ENCODE measurements at regions not wholly inside any gene's neighbourhood (a gene's known extent, or its start where the extent isn't known, plus 50 kb on each side); places are given as distances from the start of the nearest gene placed in this dataset.

DNA sequence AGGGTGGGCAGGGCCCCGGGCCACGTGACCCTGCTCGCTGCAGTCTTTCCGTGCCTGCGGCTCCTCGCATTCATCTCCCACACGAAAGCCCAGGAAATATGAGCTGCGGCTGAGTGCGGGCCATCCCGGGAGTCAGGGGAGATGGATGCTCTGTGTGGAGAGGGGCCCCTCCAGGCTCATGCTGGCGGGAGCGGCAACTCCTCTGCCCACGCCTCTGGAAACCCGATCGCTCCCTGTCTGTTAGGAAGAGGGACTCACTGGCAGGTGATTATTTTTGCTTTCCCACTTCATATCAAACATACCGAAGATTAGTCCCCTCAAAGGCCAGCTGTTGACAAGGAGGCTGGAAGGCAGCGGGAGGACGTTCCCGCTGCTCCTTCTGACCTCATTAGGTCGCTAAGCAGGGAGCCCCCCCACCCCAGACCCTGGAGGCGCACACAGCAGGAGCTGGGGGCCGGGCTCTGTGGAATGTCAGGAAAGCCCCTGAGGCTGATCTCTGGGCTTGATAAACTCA, 228.5 kb downstream of the FOXL1 start:
- Histone ChIP-seq H3K27me3 (no peaks in the 10 kb centered on the region), H3K36me3 (ENCODE audit: low read depth, missing control alignments) (no peaks in the 10 kb centered on the region), H3K4me3 (no peak overlapping the region), H3K9me3 (no peaks in the 10 kb centered on the region), H3K27ac (no peak overlapping the region), H3K4me1 (no peaks in the 10 kb centered on the region)
- 15 to 19% methylated on average over 13 to 22 of the region's 22 CpGs for WGBS, 2 donors
- TF ChIP-seq, protein P1, sequence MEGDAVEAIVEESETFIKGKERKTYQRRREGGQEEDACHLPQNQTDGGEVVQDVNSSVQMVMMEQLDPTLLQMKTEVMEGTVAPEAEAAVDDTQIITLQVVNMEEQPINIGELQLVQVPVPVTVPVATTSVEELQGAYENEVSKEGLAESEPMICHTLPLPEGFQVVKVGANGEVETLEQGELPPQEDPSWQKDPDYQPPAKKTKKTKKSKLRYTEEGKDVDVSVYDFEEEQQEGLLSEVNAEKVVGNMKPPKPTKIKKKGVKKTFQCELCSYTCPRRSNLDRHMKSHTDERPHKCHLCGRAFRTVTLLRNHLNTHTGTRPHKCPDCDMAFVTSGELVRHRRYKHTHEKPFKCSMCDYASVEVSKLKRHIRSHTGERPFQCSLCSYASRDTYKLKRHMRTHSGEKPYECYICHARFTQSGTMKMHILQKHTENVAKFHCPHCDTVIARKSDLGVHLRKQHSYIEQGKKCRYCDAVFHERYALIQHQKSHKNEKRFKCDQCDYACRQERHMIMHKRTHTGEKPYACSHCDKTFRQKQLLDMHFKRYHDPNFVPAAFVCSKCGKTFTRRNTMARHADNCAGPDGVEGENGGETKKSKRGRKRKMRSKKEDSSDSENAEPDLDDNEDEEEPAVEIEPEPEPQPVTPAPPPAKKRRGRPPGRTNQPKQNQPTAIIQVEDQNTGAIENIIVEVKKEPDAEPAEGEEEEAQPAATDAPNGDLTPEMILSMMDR (IDR thresholded peaks at IDR 0.05), result no peak
- no peak for TF ChIP-seq POLR2A (IDR thresholded peaks at IDR 0.05)
- DNase-seq, result no peak
- intact Hi-C loops (cut with DNase I; ENCODE audit: low total_unique reads), result no loop called here

DNA sequence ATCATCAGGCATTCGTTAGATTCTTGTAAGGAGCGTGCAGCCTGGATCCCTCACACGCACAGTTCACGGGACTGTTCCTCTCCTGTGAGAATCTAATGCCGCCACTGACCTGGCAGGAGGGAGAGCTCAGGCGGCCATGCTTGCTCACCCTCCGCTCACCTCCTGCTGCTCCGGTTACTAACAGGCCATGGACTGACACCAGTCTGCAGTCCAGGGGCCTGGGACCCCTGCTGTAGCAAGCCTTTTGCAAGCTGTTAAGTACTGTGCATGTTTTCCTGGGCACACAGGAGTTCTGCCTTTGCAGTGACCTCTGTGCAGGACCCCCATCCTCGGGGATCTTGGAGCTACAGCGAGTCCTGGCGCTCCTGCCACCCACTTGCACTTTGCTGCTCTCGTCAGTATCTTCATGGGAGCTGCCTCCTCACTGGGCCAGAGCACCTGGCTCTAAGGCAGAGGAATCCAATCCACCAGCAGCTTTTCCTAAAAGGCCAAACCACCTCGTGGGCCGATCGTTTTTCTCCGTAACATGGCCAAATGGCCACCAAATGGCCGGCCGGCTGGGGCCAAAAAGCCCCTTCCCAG, 230.6 kb downstream of the FOXL1 start:
- no peaks in the 10 kb centered on the region for H3K4me1 ChIP-seq
- H3K27me3 ChIP-seq, result no peaks in the 10 kb centered on the region
- WGBS, 2 donors, result 72 to 84% methylated on average over 15 to 18 of the region's 18 CpGs
- DNase-seq, result no peak
- TF ChIP-seq, protein P1 (IDR thresholded peaks at IDR 0.05), result no peak
- no peak for TF ChIP-seq POLR2A (IDR thresholded peaks at IDR 0.05)
- no peak overlapping the region for H3K4me3 ChIP-seq
- H3K36me3 ChIP-seq (ENCODE audit: low read depth, missing control alignments), result no peaks in the 10 kb centered on the region
- no peak overlapping the region for H3K27ac ChIP-seq
- H3K9me3 ChIP-seq, result no peaks in the 10 kb centered on the region
- intact Hi-C loops (cut with DNase I; ENCODE audit: low total_unique reads), result no loop called here

DNA sequence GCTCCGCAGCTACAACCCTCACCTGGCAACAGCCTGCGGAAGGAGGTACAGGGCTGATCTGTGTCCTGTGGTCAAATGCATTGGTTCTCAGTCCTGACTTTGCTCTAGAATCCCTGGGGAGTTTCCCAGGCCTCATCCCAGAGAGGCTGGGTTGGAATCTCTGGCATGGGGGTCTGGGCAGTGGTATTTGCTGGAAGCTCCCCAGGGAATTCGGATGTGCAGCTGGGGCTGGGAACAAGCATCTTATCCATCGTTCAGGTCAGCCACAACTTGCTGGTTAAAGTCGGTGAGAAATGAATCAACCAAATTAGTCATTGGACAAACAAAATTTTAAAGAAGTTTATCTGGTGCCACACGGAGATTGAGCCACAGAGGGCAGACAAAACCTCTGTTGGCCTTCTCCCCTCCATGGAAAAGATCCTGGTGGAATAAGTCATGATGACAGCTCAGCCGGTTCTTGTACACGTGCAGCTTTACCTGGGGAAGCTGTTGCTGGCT, 231.2 kb downstream of the FOXL1 start:
- DNase-seq, result no peak
- Histone ChIP-seq H3K9me3 (no peaks in the 10 kb centered on the region), H3K4me3 (no peak overlapping the region), H3K27me3 (no peaks in the 10 kb centered on the region), H3K4me1 (no peaks in the 10 kb centered on the region), H3K36me3 (ENCODE audit: low read depth, missing control alignments) (no peaks in the 10 kb centered on the region), H3K27ac (no peak overlapping the region)
- intact Hi-C loops (cut with DNase I; ENCODE audit: low total_unique reads), result no loop called here
- TF ChIP-seq POLR2A (IDR thresholded peaks at IDR 0.05), result no peak
- TF ChIP-seq, protein P1 (IDR thresholded peaks at IDR 0.05), result no peak
- WGBS, 2 donors, result 65 to 79% methylated on average over 8 of the region's 8 CpGs

DNA sequence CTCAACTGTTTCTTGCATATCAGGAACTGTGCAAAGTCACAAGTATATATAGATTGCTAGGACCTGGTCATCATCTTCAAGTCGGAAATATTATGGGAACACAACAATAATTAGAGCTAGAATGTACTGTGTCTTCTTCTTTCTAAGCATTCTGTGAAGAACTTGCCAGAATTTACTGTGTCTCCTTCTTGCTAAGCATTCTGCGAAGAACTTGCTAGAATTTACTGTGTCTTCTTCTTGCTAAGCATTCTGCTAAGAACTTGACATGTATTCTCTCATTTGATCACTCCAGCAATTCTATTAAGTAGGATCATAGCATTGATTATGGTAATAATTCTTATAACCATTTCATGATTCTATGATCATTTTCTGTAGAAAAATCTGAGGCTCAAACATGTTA, 231.7 kb downstream of the FOXL1 start:
- TF ChIP-seq POLR2A (IDR thresholded peaks at IDR 0.05), result no peak
- TF ChIP-seq, protein P1 (IDR thresholded peaks at IDR 0.05), result no peak
- 74 to 93% methylated on average over 2 of the region's 2 CpGs for WGBS, 2 donors
- Histone ChIP-seq H3K36me3 (ENCODE audit: low read depth, missing control alignments) (no peaks in the 10 kb centered on the region), H3K27me3 (no peaks in the 10 kb centered on the region), H3K27ac (no peak overlapping the region), H3K9me3 (no peaks in the 10 kb centered on the region), H3K4me3 (no peak overlapping the region), H3K4me1 (no peaks in the 10 kb centered on the region)
- no peak for DNase-seq
- intact Hi-C loops (cut with DNase I; ENCODE audit: low total_unique reads), result no loop called here
